ENCODE measurements at regions not wholly inside any gene's neighbourhood (a gene's known extent, or its start where the extent isn't known, plus 50 kb on each side); places are given as distances from the start of the nearest gene placed in this dataset.
"Not testable (repeated sequence)": the region's sequence is repeated elsewhere in the genome, so short reads cannot be mapped to it uniquely, and the experiment has no call there.

DNA sequence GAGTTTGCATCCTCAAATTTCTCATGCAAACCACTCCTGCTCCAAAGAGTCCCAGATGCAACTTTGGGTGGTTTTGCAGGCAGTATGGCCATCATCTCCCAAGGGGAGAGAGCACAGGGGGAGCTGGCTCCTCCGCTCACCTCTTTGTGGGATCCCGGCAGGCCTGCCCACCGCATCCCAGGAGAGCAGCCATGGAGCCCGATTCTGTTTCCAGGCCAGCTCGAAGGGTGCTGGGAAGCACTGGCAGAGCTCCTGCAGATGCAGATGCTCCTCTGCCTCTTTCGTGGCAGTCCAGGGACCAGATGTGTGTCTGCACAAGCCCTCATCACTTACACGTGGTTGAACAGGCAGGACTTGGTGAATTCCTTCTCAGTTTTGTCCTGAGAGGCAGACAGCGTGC, 239.3 kb upstream of the SGCG start:
- TF ChIP-seq, protein P1, sequence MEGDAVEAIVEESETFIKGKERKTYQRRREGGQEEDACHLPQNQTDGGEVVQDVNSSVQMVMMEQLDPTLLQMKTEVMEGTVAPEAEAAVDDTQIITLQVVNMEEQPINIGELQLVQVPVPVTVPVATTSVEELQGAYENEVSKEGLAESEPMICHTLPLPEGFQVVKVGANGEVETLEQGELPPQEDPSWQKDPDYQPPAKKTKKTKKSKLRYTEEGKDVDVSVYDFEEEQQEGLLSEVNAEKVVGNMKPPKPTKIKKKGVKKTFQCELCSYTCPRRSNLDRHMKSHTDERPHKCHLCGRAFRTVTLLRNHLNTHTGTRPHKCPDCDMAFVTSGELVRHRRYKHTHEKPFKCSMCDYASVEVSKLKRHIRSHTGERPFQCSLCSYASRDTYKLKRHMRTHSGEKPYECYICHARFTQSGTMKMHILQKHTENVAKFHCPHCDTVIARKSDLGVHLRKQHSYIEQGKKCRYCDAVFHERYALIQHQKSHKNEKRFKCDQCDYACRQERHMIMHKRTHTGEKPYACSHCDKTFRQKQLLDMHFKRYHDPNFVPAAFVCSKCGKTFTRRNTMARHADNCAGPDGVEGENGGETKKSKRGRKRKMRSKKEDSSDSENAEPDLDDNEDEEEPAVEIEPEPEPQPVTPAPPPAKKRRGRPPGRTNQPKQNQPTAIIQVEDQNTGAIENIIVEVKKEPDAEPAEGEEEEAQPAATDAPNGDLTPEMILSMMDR (IDR thresholded peaks at IDR 0.05) = not testable (repeated sequence)
- TF ChIP-seq ZFX (IDR thresholded peaks at IDR 0.05; ENCODE audit: borderline replicate concordance) = not testable (repeated sequence)

Data from 22Rv1 (cell line).